ENCODE measurements at regions not wholly inside any gene's neighbourhood (a gene's known extent, or its start where the extent isn't known, plus 50 kb on each side); places are given as distances from the start of the nearest gene placed in this dataset.

DNA sequence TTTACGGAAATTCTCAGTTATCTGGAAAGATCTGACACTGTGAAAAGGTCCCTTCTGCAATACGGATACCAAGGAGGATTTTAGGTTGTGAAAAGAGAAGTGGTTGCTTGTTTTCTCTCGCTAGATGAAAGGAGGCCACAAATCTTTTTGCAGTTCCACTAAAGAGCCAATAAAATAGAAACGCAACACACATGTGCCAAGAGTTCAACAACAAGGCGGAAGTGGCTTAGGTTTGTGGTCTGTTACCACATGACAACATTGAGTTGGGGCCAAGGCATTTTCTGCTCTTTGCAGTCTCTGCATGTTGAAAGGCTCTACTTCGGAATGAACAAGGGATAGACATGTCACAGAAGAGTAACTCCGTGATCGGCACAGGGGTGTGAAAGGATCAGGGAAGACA lies 115.7 kb upstream of the OSR1 start:
- no peaks in the 10 kb centered on the region for H3K36me3 ChIP-seq (ENCODE audit: control insufficient read depth in 2 of 2, insufficient read depth in 1 of 2, low read length in 2 of 2)
- no peaks in the 10 kb centered on the region for H3K9me3 ChIP-seq (ENCODE audit: control insufficient read depth, insufficient read depth, low read depth, low read length)
- no peak overlapping the region for H3K4me3 ChIP-seq (ENCODE audit: low read depth, low read length)
- no peaks in the 10 kb centered on the region for H3K4me1 ChIP-seq (ENCODE audit: control insufficient read depth, insufficient read depth, low read length)
- no peak overlapping the region for H3K27ac ChIP-seq (ENCODE audit: extremely low read depth, low read depth, low read length)
- no peak for TF ChIP-seq ZNF37A (tag by site-specific recombination; IDR thresholded peaks at IDR 0.05)
- no peak for TF ChIP-seq ZNF571 (tag by site-specific recombination; IDR thresholded peaks at IDR 0.05)
- TF ChIP-seq, protein P1, sequence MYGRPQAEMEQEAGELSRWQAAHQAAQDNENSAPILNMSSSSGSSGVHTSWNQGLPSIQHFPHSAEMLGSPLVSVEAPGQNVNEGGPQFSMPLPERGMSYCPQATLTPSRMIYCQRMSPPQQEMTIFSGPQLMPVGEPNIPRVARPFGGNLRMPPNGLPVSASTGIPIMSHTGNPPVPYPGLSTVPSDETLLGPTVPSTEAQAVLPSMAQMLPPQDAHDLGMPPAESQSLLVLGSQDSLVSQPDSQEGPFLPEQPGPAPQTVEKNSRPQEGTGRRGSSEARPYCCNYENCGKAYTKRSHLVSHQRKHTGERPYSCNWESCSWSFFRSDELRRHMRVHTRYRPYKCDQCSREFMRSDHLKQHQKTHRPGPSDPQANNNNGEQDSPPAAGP (tag by site-specific recombination; IDR thresholded peaks at IDR 0.05) = no peak
- no peak for TF ChIP-seq IKZF3 (tag by site-specific recombination; IDR thresholded peaks at IDR 0.05)
- TF ChIP-seq, protein P2, sequence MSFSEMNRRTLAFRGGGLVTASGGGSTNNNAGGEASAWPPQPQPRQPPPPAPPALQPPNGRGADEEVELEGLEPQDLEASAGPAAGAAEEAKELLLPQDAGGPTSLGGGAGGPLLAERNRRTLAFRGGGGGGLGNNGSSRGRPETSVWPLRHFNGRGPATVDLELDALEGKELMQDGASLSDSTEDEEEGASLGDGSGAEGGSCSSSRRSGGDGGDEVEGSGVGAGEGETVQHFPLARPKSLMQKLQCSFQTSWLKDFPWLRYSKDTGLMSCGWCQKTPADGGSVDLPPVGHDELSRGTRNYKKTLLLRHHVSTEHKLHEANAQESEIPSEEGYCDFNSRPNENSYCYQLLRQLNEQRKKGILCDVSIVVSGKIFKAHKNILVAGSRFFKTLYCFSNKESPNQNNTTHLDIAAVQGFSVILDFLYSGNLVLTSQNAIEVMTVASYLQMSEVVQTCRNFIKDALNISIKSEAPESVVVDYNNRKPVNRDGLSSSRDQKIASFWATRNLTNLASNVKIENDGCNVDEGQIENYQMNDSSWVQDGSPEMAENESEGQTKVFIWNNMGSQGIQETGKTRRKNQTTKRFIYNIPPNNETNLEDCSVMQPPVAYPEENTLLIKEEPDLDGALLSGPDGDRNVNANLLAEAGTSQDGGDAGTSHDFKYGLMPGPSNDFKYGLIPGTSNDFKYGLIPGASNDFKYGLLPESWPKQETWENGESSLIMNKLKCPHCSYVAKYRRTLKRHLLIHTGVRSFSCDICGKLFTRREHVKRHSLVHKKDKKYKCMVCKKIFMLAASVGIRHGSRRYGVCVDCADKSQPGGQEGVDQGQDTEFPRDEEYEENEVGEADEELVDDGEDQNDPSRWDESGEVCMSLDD (tag by site-specific recombination; IDR thresholded peaks at IDR 0.05) = no peak
- TF ChIP-seq ZNF48 (tag by site-specific recombination; IDR thresholded peaks at IDR 0.05) = no peak
- TF ChIP-seq, protein P3, sequence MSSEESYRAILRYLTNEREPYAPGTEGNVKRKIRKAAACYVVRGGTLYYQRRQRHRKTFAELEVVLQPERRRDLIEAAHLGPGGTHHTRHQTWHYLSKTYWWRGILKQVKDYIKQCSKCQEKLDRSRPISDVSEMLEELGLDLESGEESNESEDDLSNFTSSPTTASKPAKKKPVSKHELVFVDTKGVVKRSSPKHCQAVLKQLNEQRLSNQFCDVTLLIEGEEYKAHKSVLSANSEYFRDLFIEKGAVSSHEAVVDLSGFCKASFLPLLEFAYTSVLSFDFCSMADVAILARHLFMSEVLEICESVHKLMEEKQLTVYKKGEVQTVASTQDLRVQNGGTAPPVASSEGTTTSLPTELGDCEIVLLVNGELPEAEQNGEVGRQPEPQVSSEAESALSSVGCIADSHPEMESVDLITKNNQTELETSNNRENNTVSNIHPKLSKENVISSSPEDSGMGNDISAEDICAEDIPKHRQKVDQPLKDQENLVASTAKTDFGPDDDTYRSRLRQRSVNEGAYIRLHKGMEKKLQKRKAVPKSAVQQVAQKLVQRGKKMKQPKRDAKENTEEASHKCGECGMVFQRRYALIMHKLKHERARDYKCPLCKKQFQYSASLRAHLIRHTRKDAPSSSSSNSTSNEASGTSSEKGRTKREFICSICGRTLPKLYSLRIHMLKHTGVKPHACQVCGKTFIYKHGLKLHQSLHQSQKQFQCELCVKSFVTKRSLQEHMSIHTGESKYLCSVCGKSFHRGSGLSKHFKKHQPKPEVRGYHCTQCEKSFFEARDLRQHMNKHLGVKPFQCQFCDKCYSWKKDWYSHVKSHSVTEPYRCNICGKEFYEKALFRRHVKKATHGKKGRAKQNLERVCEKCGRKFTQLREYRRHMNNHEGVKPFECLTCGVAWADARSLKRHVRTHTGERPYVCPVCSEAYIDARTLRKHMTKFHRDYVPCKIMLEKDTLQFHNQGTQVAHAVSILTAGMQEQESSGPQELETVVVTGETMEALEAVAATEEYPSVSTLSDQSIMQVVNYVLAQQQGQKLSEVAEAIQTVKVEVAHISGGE (tag by site-specific recombination; conservative IDR thresholded peaks at IDR 0.05; ENCODE audit: low read depth) = no peak
- TF ChIP-seq ZNF426 (tag by site-specific recombination; IDR thresholded peaks at IDR 0.05) = no peak
- TF ChIP-seq ZNF501 (tag by site-specific recombination; IDR thresholded peaks at IDR 0.05) = no peak
- CTCF ChIA-PET = no interaction called here
- POLR2A ChIA-PET = no interaction called here

GRCh38 chr2:19473350-19473749 lies 114.9 kb upstream of the OSR1 start:
- Histone ChIP-seq H3K27ac (ENCODE audit: extremely low read depth, low read depth, low read length) (no peak overlapping the region), H3K4me1 (ENCODE audit: control insufficient read depth, insufficient read depth, low read length) (no peaks in the 10 kb centered on the region), H3K36me3 (ENCODE audit: control insufficient read depth in 2 of 2, insufficient read depth in 1 of 2, low read length in 2 of 2) (no peaks in the 10 kb centered on the region), H3K9me3 (ENCODE audit: control insufficient read depth, insufficient read depth, low read depth, low read length) (no peaks in the 10 kb centered on the region), H3K4me3 (ENCODE audit: low read depth, low read length) (no peak overlapping the region)
- TF ChIP-seq ZNF48 (tag by site-specific recombination; IDR thresholded peaks at IDR 0.05) (no peak), ZNF248 (tag by site-specific recombination; IDR thresholded peaks at IDR 0.05) (no peak), SCRT2 (tag by site-specific recombination; IDR thresholded peaks at IDR 0.05) (no peak), ZNF704 (tag by site-specific recombination; IDR thresholded peaks at IDR 0.05) (no peak), ZBTB17 (tag by site-specific recombination; IDR thresholded peaks at IDR 0.05) (no peak), RBAK (tag by site-specific recombination; IDR thresholded peaks at IDR 0.05) (no peak), ZNF768 (tag by site-specific recombination; IDR thresholded peaks at IDR 0.05) (no peak), MZF1 (tag by site-specific recombination; IDR thresholded peaks at IDR 0.05; ENCODE audit: borderline replicate concordance) (no peak)
- ChIA-PET CTCF (no interaction called here), POLR2A (no interaction called here)
